Activated naive CD8-positive, alpha-beta T cell treated with anti-CD3 and anti-CD28 coated beads, Interleukin-2, amount 10 ng/mL, durations not matched to agents 7 days and 5 days (primary cell): ENCODE measurements at regions not wholly inside any gene's neighbourhood (a gene's known extent, or its start where the extent isn't known, plus 50 kb on each side); places are given as distances from the start of the nearest gene placed in this dataset.

ENCODE experiments used
- ATAC-seq: fragments of 150-1000 bp; cut with Tn5 transposase; one replicate; pipeline ENCODE4 v1.10.0; 2021; ENCODE audit warnings: low read depth, moderate library complexity
- POLR2A ChIA-PET: fragments of 350-600 bp; sonication (Branson Sonifier 250); formaldehyde crosslinking; loops from one replicate; lab custom pipeline; 2021; ENCODE audit warnings: antibody characterized with exemption; lab: Charles Lee
- DNase-seq: peaks from one replicate; pipeline ENCODE4 v3.0.0; 2021
- H3K27ac Mint-ChIP-seq: one replicate; pipeline ENCODE4 v1.8.0; 2022; ENCODE audit warnings: mild to moderate bottlenecking, mixed read lengths
- H3K27me3 Mint-ChIP-seq: one replicate; pipeline ENCODE4 v1.8.0; 2022; ENCODE audit warnings: mild to moderate bottlenecking, moderate library complexity, mixed read lengths
- H3K36me3 Mint-ChIP-seq: one replicate; pipeline ENCODE4 v1.8.0; 2021; ENCODE audit warnings: mild to moderate bottlenecking, mixed read lengths
- H3K4me1 Mint-ChIP-seq: one replicate; pipeline ENCODE4 v1.8.0; 2021; ENCODE audit warnings: mixed read lengths
- H3K4me3 Mint-ChIP-seq: one replicate; pipeline ENCODE4 v1.8.0; 2022; ENCODE audit warnings: mild to moderate bottlenecking, moderate library complexity, mixed read lengths
- H3K9me3 Mint-ChIP-seq: one replicate; pipeline ENCODE4 v1.8.0; 2021; ENCODE audit warnings: mixed read lengths

DNA sequence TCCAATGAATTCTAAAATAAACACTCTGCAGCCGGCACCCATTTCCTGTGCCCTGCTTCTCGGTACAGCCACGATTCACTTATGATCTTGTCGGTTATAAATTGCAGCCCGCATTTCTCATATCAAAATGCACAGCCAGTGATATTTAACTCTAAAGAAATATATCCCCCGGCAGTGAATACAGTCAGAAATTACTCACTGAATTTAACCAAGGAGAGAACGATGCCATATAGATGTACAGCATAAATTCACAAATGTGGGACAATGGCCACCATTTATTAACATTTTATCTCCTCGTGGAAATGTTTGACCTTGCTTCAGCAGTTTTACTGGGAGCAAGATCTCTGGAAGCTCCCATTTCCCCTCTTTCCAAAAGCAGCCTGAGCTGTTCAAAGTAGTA, 1517.8 kb downstream of the BRD1 start:
- peaks cover 6% of the 10 kb centered on the region for H3K9me3 Mint-ChIP-seq
- H3K27ac Mint-ChIP-seq: no peak overlapping the region
- no peaks in the 10 kb centered on the region for H3K27me3 Mint-ChIP-seq
- POLR2A ChIA-PET: no interaction called here
- no peaks in the 10 kb centered on the region for H3K36me3 Mint-ChIP-seq
- ATAC-seq (no peak), DNase-seq (no peak)
- H3K4me3 Mint-ChIP-seq: no peak overlapping the region
- no peaks in the 10 kb centered on the region for H3K4me1 Mint-ChIP-seq

DNA sequence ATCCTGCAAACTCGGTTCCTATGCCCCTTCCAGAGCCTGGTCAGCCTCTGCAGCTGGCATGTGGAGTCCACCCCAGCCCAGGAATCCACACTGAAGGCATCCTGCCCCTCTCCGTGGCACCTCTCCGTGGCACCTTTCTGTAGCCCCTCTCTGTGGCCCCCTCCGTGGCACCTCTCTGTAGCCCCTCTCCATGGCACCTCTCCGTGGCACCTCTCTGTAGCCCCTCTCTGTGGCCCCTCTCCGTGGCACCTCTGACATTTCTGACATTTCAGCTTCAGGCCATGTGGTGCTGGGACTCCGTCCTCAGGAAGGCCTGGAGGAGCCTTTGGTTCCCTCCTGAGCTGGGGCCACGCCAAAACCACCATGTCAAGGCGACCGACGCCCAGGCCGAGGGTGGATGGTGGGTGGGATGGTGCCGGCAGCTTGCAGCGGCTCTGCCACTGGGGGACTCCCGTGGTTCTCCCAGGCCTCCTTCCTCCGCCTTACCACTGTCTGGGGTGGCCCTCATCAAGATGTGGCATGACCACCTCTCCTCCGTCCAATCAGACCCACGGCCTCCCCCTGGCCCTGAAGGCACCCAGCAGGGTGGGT, 1518.5 kb downstream of the BRD1 start:
- DNase-seq (no peak), ATAC-seq (no peak)
- Mint-ChIP-seq H3K27me3 (no peaks in the 10 kb centered on the region), H3K4me3 (no peak overlapping the region), H3K27ac (no peak overlapping the region), H3K4me1 (no peaks in the 10 kb centered on the region), H3K9me3 (peaks cover 6% of the 10 kb centered on the region), H3K36me3 (no peaks in the 10 kb centered on the region)
- POLR2A ChIA-PET: no interaction called here

GRCh38 chr22:48307931-48308330, 1519.7 kb downstream of the BRD1 start:
- no peaks in the 10 kb centered on the region for H3K36me3 Mint-ChIP-seq
- no peak overlapping the region for H3K27ac Mint-ChIP-seq
- no peaks in the 10 kb centered on the region for H3K4me1 Mint-ChIP-seq
- no peaks in the 10 kb centered on the region for H3K27me3 Mint-ChIP-seq
- DNase-seq (no peak), ATAC-seq (no peak)
- POLR2A ChIA-PET: no interaction called here
- H3K9me3 Mint-ChIP-seq: peaks cover 6% of the 10 kb centered on the region
- no peak overlapping the region for H3K4me3 Mint-ChIP-seq

DNA sequence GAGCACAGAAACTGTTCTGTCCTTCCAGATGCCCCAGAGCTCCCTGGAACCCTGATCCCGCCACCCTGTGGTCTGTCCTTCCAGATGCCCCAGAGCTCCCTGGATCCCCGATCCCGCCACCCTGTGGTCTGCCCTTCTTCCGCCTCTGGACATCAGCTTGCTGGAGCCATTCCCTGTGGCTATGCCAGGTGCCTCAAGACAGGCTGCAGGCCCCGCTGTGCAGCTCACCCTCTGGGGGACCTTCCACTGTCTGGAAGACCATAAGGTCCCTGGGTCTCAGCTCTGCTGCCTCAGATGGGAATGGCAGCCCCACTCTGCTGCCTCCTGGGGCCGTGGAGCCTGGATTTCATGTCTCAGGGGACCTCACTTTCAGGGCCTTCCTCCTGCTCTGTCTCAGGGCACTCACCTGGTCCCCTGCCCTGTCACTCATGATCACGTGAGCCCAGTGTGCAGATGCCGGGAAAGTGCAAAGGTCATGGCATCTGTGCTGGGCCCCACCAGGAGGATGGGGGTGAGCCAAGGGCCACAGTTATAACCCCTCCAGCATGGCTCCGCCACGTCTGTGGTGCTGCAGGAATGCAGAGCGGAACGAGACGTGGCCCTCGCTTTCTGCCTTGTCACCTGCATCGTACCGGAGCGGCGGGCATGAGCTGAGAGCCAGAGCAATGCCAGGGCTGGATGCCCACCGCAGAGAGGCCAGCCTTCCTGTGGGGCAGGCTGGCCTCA, 1520.7 kb downstream of the BRD1 start:
- Mint-ChIP-seq H3K36me3 (no peaks in the 10 kb centered on the region), H3K9me3 (peaks cover 2% of the 10 kb centered on the region), H3K27ac (no peak overlapping the region), H3K4me1 (no peaks in the 10 kb centered on the region), H3K27me3 (no peaks in the 10 kb centered on the region), H3K4me3 (no peak overlapping the region)
- ATAC-seq (no peak), DNase-seq (no peak)
- POLR2A ChIA-PET: no interaction called here

DNA sequence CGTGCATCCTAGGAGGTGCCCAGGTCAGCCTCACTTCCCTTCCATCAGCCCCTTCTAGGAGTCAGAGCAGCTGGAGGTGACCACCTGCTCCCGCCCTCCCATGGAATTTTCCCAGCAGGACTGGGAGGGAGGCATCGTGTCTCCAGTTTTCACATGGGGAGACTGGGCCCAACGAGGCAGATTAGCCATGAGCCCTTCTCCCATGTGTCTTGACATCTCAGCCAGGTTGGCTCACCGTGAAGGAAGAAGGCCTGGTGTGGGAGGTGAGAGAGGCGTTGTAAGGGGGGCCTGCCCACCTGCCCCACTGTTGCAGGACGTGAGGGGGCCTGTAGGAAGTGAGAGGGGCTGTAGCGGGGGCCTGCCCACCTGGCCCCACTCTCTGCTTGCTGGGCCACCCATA, 1521.4 kb downstream of the BRD1 start:
- no peak overlapping the region for H3K4me3 Mint-ChIP-seq
- no peaks in the 10 kb centered on the region for H3K36me3 Mint-ChIP-seq
- DNase-seq (no peak), ATAC-seq (no peak)
- no peak overlapping the region for H3K27ac Mint-ChIP-seq
- POLR2A ChIA-PET: no interaction called here
- no peaks in the 10 kb centered on the region for H3K9me3 Mint-ChIP-seq
- no peaks in the 10 kb centered on the region for H3K27me3 Mint-ChIP-seq
- no peaks in the 10 kb centered on the region for H3K4me1 Mint-ChIP-seq

- H3K36me3 Mint-ChIP-seq: no peaks in the 10 kb centered on the region
- H3K27ac Mint-ChIP-seq: no peak overlapping the region
- no peak overlapping the region for H3K4me3 Mint-ChIP-seq
- no peaks in the 10 kb centered on the region for H3K27me3 Mint-ChIP-seq
- H3K9me3 Mint-ChIP-seq: no peaks in the 10 kb centered on the region
- POLR2A ChIA-PET: no interaction called here
- no peaks in the 10 kb centered on the region for H3K4me1 Mint-ChIP-seq
- ATAC-seq (no peak), DNase-seq (no peak)
Observed at GRCh38 chr22:48305726-48306235, 1521.9 kb downstream of the BRD1 start.

GRCh38 chr22:48303369-48303725, 1524.3 kb downstream of the BRD1 start:
- H3K4me3 Mint-ChIP-seq: no peak overlapping the region
- POLR2A ChIA-PET: no interaction called here
- H3K4me1 Mint-ChIP-seq: no peaks in the 10 kb centered on the region
- H3K27ac Mint-ChIP-seq: no peak overlapping the region
- no peaks in the 10 kb centered on the region for H3K9me3 Mint-ChIP-seq
- ATAC-seq: no peak
- H3K27me3 Mint-ChIP-seq: no peaks in the 10 kb centered on the region
- no peaks in the 10 kb centered on the region for H3K36me3 Mint-ChIP-seq
- no peak for DNase-seq

DNA sequence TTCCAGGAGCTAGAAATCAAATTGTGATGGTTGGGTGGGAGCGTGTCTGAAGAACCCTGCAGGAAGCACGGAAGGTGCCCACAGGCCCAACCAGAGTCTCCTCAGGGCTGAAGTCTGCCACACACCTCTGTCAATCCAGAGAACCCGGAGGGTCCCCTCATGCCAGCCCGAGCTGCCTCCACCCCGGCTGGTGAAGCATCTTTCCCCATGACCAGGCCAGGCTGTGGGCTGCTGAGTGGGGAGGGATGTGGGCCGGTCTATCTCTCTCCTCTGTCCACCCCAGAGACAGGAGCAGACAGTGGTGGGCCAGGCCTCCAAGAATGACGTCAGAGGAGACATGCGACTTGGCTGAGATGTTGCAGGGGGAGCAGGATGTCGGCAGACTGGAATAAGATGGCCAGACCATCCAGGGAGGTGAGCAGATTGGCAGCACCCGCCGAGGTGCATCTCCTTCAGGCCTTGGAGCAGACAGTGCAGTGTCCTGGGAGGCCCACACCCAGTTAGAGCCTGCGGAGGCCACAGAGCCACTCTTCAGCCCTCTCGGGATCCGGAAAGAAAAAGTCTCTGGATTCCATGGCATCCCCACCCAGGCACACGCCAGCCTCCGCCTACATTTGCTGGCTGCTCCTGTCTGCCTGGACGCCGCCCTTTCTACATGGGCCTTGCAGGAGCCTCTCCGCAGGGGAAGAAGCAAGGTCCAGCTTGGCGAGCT, 1524.9 kb downstream of the BRD1 start:
- POLR2A ChIA-PET: no interaction called here
- no peaks in the 10 kb centered on the region for H3K36me3 Mint-ChIP-seq
- DNase-seq (no peak), ATAC-seq (no peak)
- no peak overlapping the region for H3K27ac Mint-ChIP-seq
- no peak overlapping the region for H3K4me3 Mint-ChIP-seq
- no peaks in the 10 kb centered on the region for H3K9me3 Mint-ChIP-seq
- H3K27me3 Mint-ChIP-seq: no peaks in the 10 kb centered on the region
- no peaks in the 10 kb centered on the region for H3K4me1 Mint-ChIP-seq

DNA sequence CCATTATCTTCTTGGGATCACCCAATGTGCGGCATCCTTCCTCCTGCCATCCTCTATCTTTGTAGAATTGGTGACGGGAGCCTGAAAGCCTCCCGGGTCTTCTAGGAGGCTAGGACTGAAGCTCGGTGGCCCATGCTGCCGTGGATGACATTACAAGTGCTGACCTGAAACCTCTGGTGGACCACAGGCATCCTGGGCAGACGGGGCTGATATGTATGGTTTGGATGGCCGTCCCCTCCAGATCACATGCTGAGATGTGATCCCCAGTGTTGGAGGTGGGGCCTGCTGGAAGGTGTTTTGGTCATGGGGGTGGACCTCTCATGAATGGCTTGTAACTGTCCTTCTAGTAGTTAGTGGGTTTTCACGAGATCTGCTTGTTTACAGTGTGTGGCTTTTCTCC, 1525.8 kb downstream of the BRD1 start:
- Mint-ChIP-seq H3K9me3 (no peaks in the 10 kb centered on the region), H3K36me3 (no peaks in the 10 kb centered on the region), H3K4me3 (no peak overlapping the region), H3K27me3 (no peaks in the 10 kb centered on the region), H3K4me1 (no peaks in the 10 kb centered on the region), H3K27ac (no peak overlapping the region)
- no peak for ATAC-seq
- POLR2A ChIA-PET: no interaction called here
- DNase-seq: no peak

DNA sequence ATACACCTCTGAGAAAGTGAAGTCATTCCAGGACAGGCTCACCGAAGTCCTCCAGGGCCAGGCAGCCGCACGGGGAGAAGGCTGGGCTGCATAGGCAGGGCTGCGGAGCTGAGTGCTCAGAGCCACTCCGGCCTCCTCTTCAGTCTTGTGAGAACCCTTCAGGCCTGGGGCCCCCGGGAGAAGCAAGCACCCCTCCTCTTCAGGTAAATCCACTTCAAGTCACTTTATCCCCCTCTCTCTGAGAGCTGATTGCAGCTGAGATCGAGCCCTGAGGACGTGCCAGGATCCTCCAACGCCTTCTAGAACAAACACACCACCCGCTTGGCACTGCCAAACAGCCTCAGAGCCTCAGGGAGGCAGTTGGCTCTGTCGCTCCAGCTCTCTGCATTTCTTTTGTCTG, 1526.3 kb downstream of the BRD1 start:
- DNase-seq (no peak), ATAC-seq (no peak)
- no peak overlapping the region for H3K4me3 Mint-ChIP-seq
- POLR2A ChIA-PET: no interaction called here
- no peaks in the 10 kb centered on the region for H3K27me3 Mint-ChIP-seq
- H3K9me3 Mint-ChIP-seq: no peaks in the 10 kb centered on the region
- H3K36me3 Mint-ChIP-seq: no peaks in the 10 kb centered on the region
- no peak overlapping the region for H3K27ac Mint-ChIP-seq
- H3K4me1 Mint-ChIP-seq: no peaks in the 10 kb centered on the region

DNA sequence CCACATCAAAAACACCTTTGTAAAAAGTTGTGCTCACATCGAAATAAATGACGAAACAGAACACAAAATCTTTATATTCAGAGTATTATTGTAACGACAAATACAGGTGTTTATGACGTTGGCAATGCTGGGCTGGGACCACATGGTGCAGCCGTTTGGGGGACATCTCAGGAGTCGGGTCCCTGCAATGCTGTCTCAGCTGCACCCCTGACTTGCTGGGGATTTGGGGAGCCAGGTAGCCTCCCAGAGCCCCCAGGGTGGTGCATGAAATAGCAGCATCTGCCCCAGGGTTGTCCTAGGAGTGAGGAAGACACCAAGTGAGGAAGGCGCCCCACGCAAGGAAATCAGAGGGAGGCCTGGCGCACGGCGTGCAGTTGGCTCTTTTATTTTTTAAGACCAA, 1526.8 kb downstream of the BRD1 start:
- Mint-ChIP-seq H3K4me1 (no peaks in the 10 kb centered on the region), H3K27ac (no peak overlapping the region), H3K9me3 (no peaks in the 10 kb centered on the region), H3K27me3 (no peaks in the 10 kb centered on the region), H3K4me3 (no peak overlapping the region), H3K36me3 (no peaks in the 10 kb centered on the region)
- ATAC-seq (no peak), DNase-seq (no peak)
- POLR2A ChIA-PET: no interaction called here

DNA sequence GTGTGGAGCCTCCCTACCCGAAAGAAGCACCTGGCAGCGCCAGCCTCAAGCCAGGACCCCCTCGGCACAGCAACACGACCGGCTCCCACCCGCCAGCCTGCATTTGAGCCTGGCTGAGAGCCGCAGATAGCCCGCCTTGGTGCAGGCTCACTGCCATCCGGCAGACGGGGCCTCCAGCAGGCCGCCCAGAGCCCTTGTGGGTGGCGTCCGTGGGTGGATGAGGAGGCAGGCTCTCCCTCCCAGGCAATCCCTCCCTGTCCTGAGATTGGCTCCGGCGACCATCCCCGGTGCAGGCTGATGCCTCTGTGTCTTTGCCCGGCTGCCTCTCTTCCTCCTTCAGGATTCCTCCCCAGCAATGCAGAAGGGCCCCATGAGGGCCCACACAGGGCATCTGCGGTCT, 1527.9 kb downstream of the BRD1 start:
- Mint-ChIP-seq H3K4me1 (no peaks in the 10 kb centered on the region), H3K27me3 (no peaks in the 10 kb centered on the region), H3K4me3 (no peak overlapping the region), H3K27ac (no peak overlapping the region), H3K36me3 (no peaks in the 10 kb centered on the region), H3K9me3 (no peaks in the 10 kb centered on the region)
- no peak for DNase-seq
- POLR2A ChIA-PET: no interaction called here
- ATAC-seq: no peak

DNA sequence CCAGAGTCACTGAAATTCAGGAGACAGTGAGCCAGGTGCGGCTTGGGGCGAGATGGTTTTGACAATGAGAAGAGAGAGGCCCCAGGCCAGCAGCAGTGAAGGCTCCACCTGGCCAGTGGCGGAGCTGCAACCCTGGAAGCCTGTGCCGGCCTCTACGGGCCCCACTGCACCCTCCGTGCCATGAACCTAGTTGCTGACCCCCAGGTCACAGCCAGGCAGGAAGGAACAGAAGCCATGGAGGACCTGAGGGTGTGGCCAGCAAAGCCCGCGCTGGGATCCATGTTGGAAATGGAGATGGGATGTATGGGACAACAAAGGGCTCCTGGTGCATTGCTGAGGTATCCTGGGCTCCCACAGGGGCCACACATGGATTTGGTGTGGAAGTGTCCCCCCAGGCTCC, 1528.5 kb downstream of the BRD1 start:
- DNase-seq: no peak
- H3K27ac Mint-ChIP-seq: no peak overlapping the region
- no peaks in the 10 kb centered on the region for H3K36me3 Mint-ChIP-seq
- no peak overlapping the region for H3K4me3 Mint-ChIP-seq
- POLR2A ChIA-PET: no interaction called here
- H3K9me3 Mint-ChIP-seq: no peaks in the 10 kb centered on the region
- no peak for ATAC-seq
- no peaks in the 10 kb centered on the region for H3K27me3 Mint-ChIP-seq
- no peaks in the 10 kb centered on the region for H3K4me1 Mint-ChIP-seq

- Mint-ChIP-seq H3K4me1 (no peaks in the 10 kb centered on the region), H3K4me3 (no peak overlapping the region), H3K27me3 (no peaks in the 10 kb centered on the region), H3K27ac (no peak overlapping the region), H3K9me3 (peaks cover 4% of the 10 kb centered on the region), H3K36me3 (no peaks in the 10 kb centered on the region)
- ATAC-seq: no peak
- POLR2A ChIA-PET: no interaction called here
- DNase-seq: no peak
Observed at GRCh38 chr22:48297296-48297695, 1530.4 kb downstream of the BRD1 start.
